CD4-positive, alpha-beta T cell (primary cell): ENCODE measurements at regions not wholly inside any gene's neighbourhood (a gene's known extent, or its start where the extent isn't known, plus 50 kb on each side); places are given as distances from the start of the nearest gene placed in this dataset.

Source experiments
- ATAC-seq: fragments of 200-7000 bp; cut with Tn5 transposase; one replicate; pipeline ENCODE4 v1.10.0; 2022; ENCODE audit warnings: mild to moderate bottlenecking; ENCODE audit not compliant: poor library complexity
- CTCF ChIA-PET: fragments of 350-600 bp; sonication (Branson Sonifier 250); formaldehyde crosslinking; loops from one replicate; lab custom pipeline; 2021; ENCODE audit warnings: antibody characterized with exemption, inconsistent platforms; lab: Charles Lee
- POLR2A ChIA-PET: fragments of 350-600 bp; sonication (Branson Sonifier 250); formaldehyde crosslinking; loops from one replicate; lab custom pipeline; 2021; ENCODE audit warnings: antibody characterized with exemption, inconsistent platforms; lab: Charles Lee
- DNase-seq, 14 experiments: peaks; one replicate each; pipeline ENCODE4 v3.0.0-alpha.2; 2013 to 2020; ENCODE audit warnings: mixed read lengths in 2 of 14
- H3K27ac ChIP-seq, 2 donors: one replicate each; pipeline versions ENCODE4 v1.5.1 to v1.7.0; 2013; ENCODE audit warnings: low read length in 2 of 2, low read depth in 1 of 2, mild to moderate bottlenecking in 1 of 2
- H3K27me3 ChIP-seq, 2 experiments: 1 replicate in 1 of 2; 2 replicates in 1 of 2; pipeline versions ENCODE4 v1.6.1 to v1.7.0; 2013; ENCODE audit warnings: low read length in 2 of 2, control low read depth in 1 of 2, mild to moderate bottlenecking in 1 of 2, moderate library complexity in 1 of 2; ENCODE audit not compliant: insufficient read depth in 2 of 2, control insufficient read depth in 1 of 2
- H3K36me3 ChIP-seq: one replicate; pipeline ENCODE4 v1.6.1; 2013; ENCODE audit warnings: low read length, control low read depth; ENCODE audit not compliant: insufficient read depth
- H3K4me1 ChIP-seq: one replicate; pipeline ENCODE4 v1.6.1; 2013; ENCODE audit warnings: low read length, control low read depth; ENCODE audit not compliant: insufficient read depth
- H3K4me3 ChIP-seq: one replicate; pipeline ENCODE4 v1.5.1; 2013; ENCODE audit warnings: mild to moderate bottlenecking, low read length, moderate library complexity
- H3K9me3 ChIP-seq, 2 experiments: 1 replicate in 1 of 2; 2 replicates in 1 of 2; pipeline versions ENCODE4 v1.6.1 to v1.7.0; 2013; ENCODE audit warnings: low read length in 2 of 2, mild to moderate bottlenecking in 2 of 2, control low read depth in 1 of 2, moderate library complexity in 1 of 2; ENCODE audit not compliant: control insufficient read depth in 1 of 2, insufficient read depth in 1 of 2
- H3K27ac Mint-ChIP-seq: one replicate; pipeline ENCODE4 v1.8.0; 2020; ENCODE audit warnings: mixed read lengths
- H3K27me3 Mint-ChIP-seq: one replicate; pipeline ENCODE4 v1.8.0; 2021; ENCODE audit warnings: mixed read lengths
- H3K36me3 Mint-ChIP-seq: one replicate; pipeline ENCODE4 v1.8.0; 2021; ENCODE audit warnings: low read depth, mixed read lengths
- H3K4me1 Mint-ChIP-seq: one replicate; pipeline ENCODE4 v1.8.0; 2021; ENCODE audit warnings: low read depth, mixed read lengths
- H3K4me3 Mint-ChIP-seq: one replicate; pipeline ENCODE4 v1.8.0; 2020; ENCODE audit warnings: mild to moderate bottlenecking, mixed read lengths
- H3K9me3 Mint-ChIP-seq: one replicate; pipeline ENCODE4 v1.8.0; 2020; ENCODE audit warnings: mixed read lengths
- CTCF ChIP-seq: fragments of 200-600 bp; IDR thresholded peaks from one replicate; pipeline ENCODE4 v1.8.0; 2022; ENCODE audit warnings: antibody characterized with exemption, mild to moderate bottlenecking
- intact Hi-C, 2 experiments: fragments of 100-400 bp; cut with DNase I in 1 of 2; cut with micrococcal nuclease in 1 of 2; formaldehyde crosslinking; loops; one replicate each; pipeline versions ENCODE4 v1.15.1 to v1.9.0; 2023 to 2025; cut with DNase I, micrococcal nuclease

- peaks cover 63% of the 10 kb centered on the region for H3K27me3 Mint-ChIP-seq
- Histone ChIP-seq H3K4me1 (no peaks in the 10 kb centered on the region), H3K4me3 (no peak overlapping the region), H3K27me3 (peaks cover 6 to 8% of the 10 kb centered on the region in 2 experiments), H3K27ac (no peak overlapping the region), H3K36me3 (no peaks in the 10 kb centered on the region), H3K9me3 (no peaks in the 10 kb centered on the region)
- intact Hi-C loops, result no loop called here
- CTCF ChIA-PET, result no interaction called here
- no peaks in the 10 kb centered on the region for H3K9me3 Mint-ChIP-seq
- no peak overlapping the region for H3K4me3 Mint-ChIP-seq
- TF ChIP-seq CTCF, result no peak
- DNase-seq (no peak), ATAC-seq (no peak)
- H3K27ac Mint-ChIP-seq, result no peak overlapping the region
- H3K36me3 Mint-ChIP-seq, result no peaks in the 10 kb centered on the region
- POLR2A ChIA-PET, result no interaction called here
- H3K4me1 Mint-ChIP-seq, result no peaks in the 10 kb centered on the region
Measured at GRCh38 chr17:45708707-45709290, 75.3 kb upstream of the CRHR1 start.

GRCh38 chr17:45709728-45710288 is 74.3 kb upstream of the CRHR1 start:
- Mint-ChIP-seq H3K9me3 (no peaks in the 10 kb centered on the region), H3K27me3 (peaks cover 61% of the 10 kb centered on the region), H3K27ac (no peak overlapping the region), H3K36me3 (no peaks in the 10 kb centered on the region), H3K4me1 (no peaks in the 10 kb centered on the region), H3K4me3 (no peak overlapping the region)
- H3K4me1 ChIP-seq, result no peaks in the 10 kb centered on the region
- H3K27ac ChIP-seq, result no peak overlapping the region
- no peak overlapping the region for H3K4me3 ChIP-seq
- ChIA-PET CTCF (no interaction called here), POLR2A (no interaction called here)
- DNase-seq (no peak), ATAC-seq (no peak)
- peaks cover 6 to 8% of the 10 kb centered on the region in 2 experiments for H3K27me3 ChIP-seq
- H3K9me3 ChIP-seq, result no peaks in the 10 kb centered on the region
- intact Hi-C loops, result no loop called here
- H3K36me3 ChIP-seq, result no peaks in the 10 kb centered on the region
- TF ChIP-seq CTCF, result no peak

DNA sequence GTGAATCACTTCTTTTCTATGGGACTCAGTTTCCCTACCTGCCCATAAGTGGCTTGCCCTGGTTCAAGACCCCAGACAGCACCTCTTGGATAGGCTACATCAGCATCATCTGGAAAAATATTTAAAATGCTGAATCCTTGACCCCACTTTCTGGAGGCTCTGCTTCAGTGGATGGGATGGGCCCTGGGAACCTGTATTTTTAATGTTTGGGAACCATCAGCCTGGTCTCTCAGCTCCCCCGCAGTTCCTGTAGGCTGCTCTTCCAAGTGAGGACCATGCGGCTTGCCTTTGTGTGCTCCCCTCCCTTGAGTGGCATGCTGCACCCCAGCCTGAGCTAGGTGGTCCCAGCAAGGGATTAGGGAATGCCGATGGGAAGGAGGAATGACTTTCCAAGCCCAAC is 68.3 kb upstream of the CRHR1 start:
- Mint-ChIP-seq H3K9me3 (no peaks in the 10 kb centered on the region), H3K4me3 (no peak overlapping the region), H3K27ac (no peak overlapping the region), H3K4me1 (no peaks in the 10 kb centered on the region), H3K27me3 (peaks cover 56% of the 10 kb centered on the region), H3K36me3 (no peaks in the 10 kb centered on the region)
- POLR2A ChIA-PET, result no interaction called here
- Histone ChIP-seq H3K9me3 (no peaks in the 10 kb centered on the region), H3K27ac (no peak overlapping the region), H3K4me1 (no peaks in the 10 kb centered on the region), H3K4me3 (no peak overlapping the region), H3K36me3 (no peaks in the 10 kb centered on the region), H3K27me3 (peaks cover 3 to 13% of the 10 kb centered on the region in 2 experiments)
- no peak for TF ChIP-seq CTCF
- no peak for DNase-seq
- CTCF ChIA-PET, result no interaction called here
- no peak for ATAC-seq
- intact Hi-C loops, result no loop called here
